Esophagus squamous epithelium (tissue), 5 donors: ENCODE measurements at regions not wholly inside any gene's neighbourhood (a gene's known extent, or its start where the extent isn't known, plus 50 kb on each side); places are given as distances from the start of the nearest gene placed in this dataset.

ENCODE experiments used
- DNase-seq: peaks from one replicate; lab custom pipeline; 2025; lab: John Stamatoyannopoulos, UW
- H3K27ac ChIP-seq, 4 donors: fragments of 200-600 bp; sonication (generic); one replicate each; pipeline ENCODE4 v1.5.1; 2016 to 2019; ENCODE audit warnings: mild to moderate bottlenecking in 1 of 4
- H3K27me3 ChIP-seq, 4 donors: fragments of 200-600 bp; sonication (generic); 1 replicate in 3 of 4; 2 replicates in 1 of 4; pipeline versions ENCODE4 v1.5.1 to v1.6.0; 2017 to 2021; ENCODE audit warnings: antibody characterized with exemption in 1 of 4
- H3K36me3 ChIP-seq, 3 donors: fragments of 200-600 bp; sonication (generic); one replicate each; pipeline ENCODE4 v1.5.1; 2016 to 2019
- H3K4me1 ChIP-seq, 3 donors: fragments of 200-600 bp; sonication (generic); one replicate each; pipeline ENCODE4 v1.5.1; 2017 to 2019
- H3K4me3 ChIP-seq, 4 donors: fragments of 200-600 bp; sonication (generic); 1 replicate in 3 of 4; 2 replicates in 1 of 4; pipeline ENCODE4 v1.5.1; 2016 to 2019; ENCODE audit warnings: mild to moderate bottlenecking in 2 of 4, moderate library complexity in 1 of 4
- H3K9me3 ChIP-seq, 3 donors: fragments of 200-600 bp; sonication (generic); one replicate each; pipeline ENCODE4 v1.5.1; 2016 to 2019
- CTCF ChIP-seq, 6 experiments: fragments of 450-650 bp in 4 of 6; fragments of 200-600 bp in 2 of 6; sonication (generic) in 2 of 6; IDR thresholded peaks; one replicate each; pipeline ENCODE4 v1.5.1; 2016 to 2019; ENCODE audit warnings: antibody characterized with exemption in 6 of 6, mild to moderate bottlenecking in 4 of 6, moderate library complexity in 4 of 6
- POLR2A ChIP-seq, 4 donors: fragments of 450-650 bp; IDR thresholded peaks; one replicate each; pipeline ENCODE4 v1.6.1; 2017; ENCODE audit warnings: antibody characterized with exemption in 4 of 4, mild to moderate bottlenecking in 4 of 4, moderate library complexity in 3 of 4
- WGBS, 2 donors: methylation state at CpG; one replicate each; pipeline ENCODE4 v1.1.5; 2018; 5-methylcytosine and 5-hydroxymethylcytosine counted together
- intact Hi-C: fragments of 100-400 bp; cut with DNase I; formaldehyde crosslinking; loops from one replicate; pipeline ENCODE4 v1.15.0; 2022
- donor health status: DM: yes; HTN: yes; CAD: no.

- Histone ChIP-seq H3K9me3 (no peaks in the 10 kb centered on the region), H3K4me3 (no peak overlapping the region), H3K27me3 (no peaks in the 10 kb centered on the region), H3K4me1 (no peaks in the 10 kb centered on the region), H3K27ac (no peak overlapping the region), H3K36me3 (no peaks in the 10 kb centered on the region)
- no peak for DNase-seq
- 75 to 76% methylated on average over 12 to 13 of the region's 14 CpGs for WGBS, 2 donors
- intact Hi-C loops: no loop called here
- TF ChIP-seq POLR2A (IDR thresholded peaks at IDR 0.05): no peak
- no peak for TF ChIP-seq CTCF (IDR thresholded peaks at IDR 0.05)
Observed at GRCh38 chr15:25565470-25566264, 126.8 kb upstream of the UBE3A start.

GRCh38 chr15:25563596-25563995, 124.8 kb upstream of the UBE3A start:
- no peaks in the 10 kb centered on the region for H3K4me1 ChIP-seq
- intact Hi-C loops: no loop called here
- no peaks in the 10 kb centered on the region for H3K9me3 ChIP-seq
- TF ChIP-seq POLR2A (IDR thresholded peaks at IDR 0.05): no peak
- no peak for TF ChIP-seq CTCF (IDR thresholded peaks at IDR 0.05)
- H3K36me3 ChIP-seq: no peaks in the 10 kb centered on the region
- no peak for DNase-seq
- no peak overlapping the region for H3K27ac ChIP-seq
- 73 to 79% methylated on average over 2 to 4 of the region's 4 CpGs for WGBS, 2 donors
- H3K27me3 ChIP-seq: no peaks in the 10 kb centered on the region
- no peak overlapping the region for H3K4me3 ChIP-seq

GRCh38 chr15:25557926-25558325, 119.1 kb upstream of the UBE3A start:
- DNase-seq: no peak
- Histone ChIP-seq H3K27me3 (no peaks in the 10 kb centered on the region), H3K27ac (no peak overlapping the region), H3K4me1 (no peaks in the 10 kb centered on the region), H3K9me3 (no peaks in the 10 kb centered on the region), H3K4me3 (no peak overlapping the region), H3K36me3 (no peaks in the 10 kb centered on the region)
- intact Hi-C loops: no loop called here
- WGBS, 2 donors: 46 to 74% methylated on average over 4 to 5 of the region's 5 CpGs
- no peak for TF ChIP-seq CTCF (IDR thresholded peaks at IDR 0.05)
- no peak for TF ChIP-seq POLR2A (IDR thresholded peaks at IDR 0.05)

GRCh38 chr15:25556136-25556535, 117.3 kb upstream of the UBE3A start:
- Histone ChIP-seq H3K36me3 (no peaks in the 10 kb centered on the region), H3K27me3 (no peaks in the 10 kb centered on the region), H3K4me3 (no peak overlapping the region), H3K9me3 (no peaks in the 10 kb centered on the region), H3K4me1 (no peaks in the 10 kb centered on the region), H3K27ac (no peak overlapping the region)
- DNase-seq: no peak
- TF ChIP-seq POLR2A (IDR thresholded peaks at IDR 0.05): no peak
- no peak for TF ChIP-seq CTCF (IDR thresholded peaks at IDR 0.05)
- intact Hi-C loops: no loop called here

GRCh38 chr15:25554640-25555039, 115.8 kb upstream of the UBE3A start:
- whole genome bisulfite sequencing, 2 donors: 85 to 88% methylated on average over 10 of the region's 10 CpGs
- no peaks in the 10 kb centered on the region for H3K27me3 ChIP-seq
- no peak overlapping the region for H3K27ac ChIP-seq
- TF ChIP-seq POLR2A (IDR thresholded peaks at IDR 0.05): no peak
- TF ChIP-seq CTCF (IDR thresholded peaks at IDR 0.05): no peak
- DNase-seq: no peak
- H3K36me3 ChIP-seq: no peaks in the 10 kb centered on the region
- no peaks in the 10 kb centered on the region for H3K9me3 ChIP-seq
- no peaks in the 10 kb centered on the region for H3K4me1 ChIP-seq
- intact Hi-C loops: no loop called here
- no peak overlapping the region for H3K4me3 ChIP-seq
